Activated B cell treated with CpG ODN at 0.5 μM for 24 hours (primary cell): ENCODE measurements at regions not wholly inside any gene's neighbourhood (a gene's known extent, or its start where the extent isn't known, plus 50 kb on each side); places are given as distances from the start of the nearest gene placed in this dataset.

Source experiments
- ATAC-seq: fragments of 200-7000 bp; cut with Tn5 transposase; one replicate; pipeline ENCODE4 v1.10.0; 2021; ENCODE audit warnings: low read depth, mild to moderate bottlenecking, moderate library complexity
- CTCF ChIA-PET: fragments of 350-600 bp; sonication (Branson Sonifier 250); formaldehyde crosslinking; loops from one replicate; lab custom pipeline; 2021; ENCODE audit warnings: antibody characterized with exemption; lab: Charles Lee
- POLR2A ChIA-PET: fragments of 350-600 bp; sonication (Branson Sonifier 250); formaldehyde crosslinking; loops from one replicate; lab custom pipeline; 2021; ENCODE audit warnings: antibody characterized with exemption; lab: Charles Lee
- DNase-seq: peaks from one replicate; pipeline ENCODE4 v3.0.0; 2022
- H3K27ac Mint-ChIP-seq: one replicate; pipeline ENCODE4 v1.8.0; 2020; ENCODE audit warnings: mixed read lengths
- H3K27me3 Mint-ChIP-seq: one replicate; pipeline ENCODE4 v1.8.0; 2021; ENCODE audit warnings: mixed read lengths
- H3K36me3 Mint-ChIP-seq: one replicate; pipeline ENCODE4 v1.8.0; 2021; ENCODE audit warnings: low read depth, mixed read lengths
- H3K4me1 Mint-ChIP-seq: one replicate; pipeline ENCODE4 v1.8.0; 2021; ENCODE audit warnings: mixed read lengths
- H3K4me3 Mint-ChIP-seq: one replicate; pipeline ENCODE4 v1.8.0; 2020; ENCODE audit warnings: mild to moderate bottlenecking, mixed read lengths
- H3K9me3 Mint-ChIP-seq: one replicate; pipeline ENCODE4 v1.8.0; 2020; ENCODE audit warnings: mixed read lengths
- CTCF ChIP-seq: fragments of 200-600 bp; IDR thresholded peaks from one replicate; pipeline ENCODE4 v1.8.0; 2022; ENCODE audit warnings: antibody characterized with exemption, mild to moderate bottlenecking
- intact Hi-C: fragments of 100-400 bp; cut with micrococcal nuclease; formaldehyde crosslinking; loops from one replicate; pipeline ENCODE4 v1.15.1; 2024

- TF ChIP-seq CTCF: no peak
- H3K4me3 Mint-ChIP-seq: no peak overlapping the region
- CTCF ChIA-PET: no interaction called here
- no peaks in the 10 kb centered on the region for H3K4me1 Mint-ChIP-seq
- no peak overlapping the region for H3K27ac Mint-ChIP-seq
- no peaks in the 10 kb centered on the region for H3K27me3 Mint-ChIP-seq
- intact Hi-C loops: no loop called here
- DNase-seq (no peak), ATAC-seq (no peak)
- peaks cover 5% of the 10 kb centered on the region for H3K9me3 Mint-ChIP-seq
- POLR2A ChIA-PET: no interaction called here
- no peaks in the 10 kb centered on the region for H3K36me3 Mint-ChIP-seq
Measured at GRCh38 chr10:8919280-8919679, 864.8 kb downstream of the GATA3 start.

- no peak overlapping the region for H3K4me3 Mint-ChIP-seq
- intact Hi-C loops: no loop called here
- H3K27me3 Mint-ChIP-seq: no peaks in the 10 kb centered on the region
- H3K4me1 Mint-ChIP-seq: no peaks in the 10 kb centered on the region
- H3K27ac Mint-ChIP-seq: no peak overlapping the region
- POLR2A ChIA-PET: no interaction called here
- peaks cover 9% of the 10 kb centered on the region for H3K9me3 Mint-ChIP-seq
- H3K36me3 Mint-ChIP-seq: no peaks in the 10 kb centered on the region
- no peak for DNase-seq
- CTCF ChIA-PET: no interaction called here
- ATAC-seq: no peak
- no peak for TF ChIP-seq CTCF
Measured at GRCh38 chr10:8921568-8921967, 867.1 kb downstream of the GATA3 start.

GRCh38 chr10:8923096-8923495 lies 868.6 kb downstream of the GATA3 start:
- ATAC-seq (no peak), DNase-seq (no peak)
- no peak for TF ChIP-seq CTCF
- no peaks in the 10 kb centered on the region for H3K4me1 Mint-ChIP-seq
- no peak overlapping the region for H3K27ac Mint-ChIP-seq
- ChIA-PET CTCF (no interaction called here), POLR2A (no interaction called here)
- no peaks in the 10 kb centered on the region for H3K36me3 Mint-ChIP-seq
- no peaks in the 10 kb centered on the region for H3K27me3 Mint-ChIP-seq
- no peak overlapping the region for H3K4me3 Mint-ChIP-seq
- H3K9me3 Mint-ChIP-seq: peaks cover 4% of the 10 kb centered on the region
- intact Hi-C loops: no loop called here

GRCh38 chr10:8927705-8928104 lies 873.2 kb downstream of the GATA3 start:
- Mint-ChIP-seq H3K4me1 (no peaks in the 10 kb centered on the region), H3K36me3 (no peaks in the 10 kb centered on the region), H3K27ac (no peak overlapping the region), H3K4me3 (no peak overlapping the region), H3K9me3 (peaks cover 4% of the 10 kb centered on the region), H3K27me3 (no peaks in the 10 kb centered on the region)
- no peak for ATAC-seq
- ChIA-PET POLR2A (no interaction called here), CTCF (no interaction called here)
- no peak for TF ChIP-seq CTCF
- no peak for DNase-seq
- intact Hi-C loops: no loop called here

- H3K4me1 Mint-ChIP-seq: no peaks in the 10 kb centered on the region
- H3K36me3 Mint-ChIP-seq: no peaks in the 10 kb centered on the region
- H3K9me3 Mint-ChIP-seq: peaks cover 4% of the 10 kb centered on the region
- intact Hi-C loops: no loop called here
- H3K27me3 Mint-ChIP-seq: no peaks in the 10 kb centered on the region
- POLR2A ChIA-PET: no interaction called here
- no peak for ATAC-seq
- no peak overlapping the region for H3K27ac Mint-ChIP-seq
- no peak overlapping the region for H3K4me3 Mint-ChIP-seq
- CTCF ChIA-PET: no interaction called here
- no peak for TF ChIP-seq CTCF
- DNase-seq: no peak
Measured at GRCh38 chr10:8946451-8946850, 892.0 kb downstream of the GATA3 start.
